Epithelial cell of prostate (primary cell): ENCODE measurements at regions not wholly inside any gene's neighbourhood (a gene's known extent, or its start where the extent isn't known, plus 50 kb on each side); places are given as distances from the start of the nearest gene placed in this dataset.
"Not testable (repeated sequence)": the region's sequence is repeated elsewhere in the genome, so short reads cannot be mapped to it uniquely, and the experiment has no call there.

ENCODE experiments used
- DNase-seq: peaks from one replicate; pipeline ENCODE4 v3.0.0-alpha.2; 2011; ENCODE audit warnings: low read depth, low spot score
- H3K27ac ChIP-seq: fragments of 450-650 bp; 2 replicates; pipeline ENCODE4 v1.5.1; 2017; ENCODE audit warnings: mild to moderate bottlenecking

- no peak for DNase-seq
Observed at GRCh38 chr5:111993242-111993641, 236.2 kb upstream of the NREP start.

DNA sequence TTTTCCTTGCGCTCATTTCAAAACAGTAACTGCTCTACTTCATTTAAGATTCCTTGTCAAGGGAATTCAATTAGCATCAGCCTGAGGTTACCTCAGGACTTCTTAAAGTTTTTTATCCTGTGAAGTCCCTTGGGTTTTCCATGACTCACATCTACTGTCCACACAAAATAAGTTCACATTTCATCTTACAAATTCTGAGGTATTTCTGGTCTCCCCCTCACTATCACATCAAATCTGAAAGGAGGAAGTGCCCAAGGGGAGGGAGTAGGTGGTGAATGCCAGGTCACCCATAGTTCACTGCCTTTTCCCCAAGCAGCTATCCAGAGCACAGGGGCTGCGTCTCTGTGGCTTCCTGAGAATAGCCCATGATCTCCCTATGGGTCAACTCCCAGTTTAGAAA, 227.1 kb upstream of the NREP start:
- peak overlapping the region; percentile 11 for H3K27ac ChIP-seq
- DNase-seq, result no peak

More at GRCh38 chr5:111993242-111993641, 236.2 kb upstream of the NREP start:
- H3K27ac ChIP-seq, result no peak overlapping the region

GRCh38 chr5:111983459-111983858, 226.5 kb upstream of the NREP start:
- DNase-seq, result no peak
- peak overlapping the region; percentile 11 for H3K27ac ChIP-seq

- H3K27ac ChIP-seq, result no peak overlapping the region
- DNase-seq, result no peak
Observed at GRCh38 chr5:111977436-111977829, 220.4 kb upstream of the NREP start.

- DNase-seq, result peak; percentile 16
- no peak overlapping the region for H3K27ac ChIP-seq
Observed at GRCh38 chr5:111976705-111977435, 219.9 kb upstream of the NREP start.

GRCh38 chr5:111975133-111975532, 218.1 kb upstream of the NREP start:
- DNase-seq, result no peak
- H3K27ac ChIP-seq, result no peak overlapping the region

DNA sequence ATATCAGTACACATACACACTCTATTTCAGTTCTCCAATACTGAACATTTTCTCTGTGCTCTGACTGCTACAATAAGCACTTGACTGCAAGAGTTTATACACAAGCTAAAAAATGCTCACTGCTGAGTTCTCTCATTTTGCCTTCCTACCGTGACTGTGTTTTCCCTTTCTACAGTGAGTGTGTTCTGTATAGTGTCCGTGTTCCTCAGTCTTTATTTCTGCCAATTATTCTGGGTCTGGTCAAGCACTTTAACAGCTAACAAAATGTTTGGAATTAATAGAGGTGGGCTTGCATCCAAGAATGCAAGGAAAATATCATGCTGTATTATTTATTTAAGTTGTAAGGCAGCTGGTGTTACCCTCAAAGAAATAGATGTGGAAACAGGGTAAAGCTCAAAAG, 217.0 kb upstream of the NREP start:
- DNase-seq, result no peak
- no peak overlapping the region for H3K27ac ChIP-seq

GRCh38 chr5:111972548-111972947, 215.6 kb upstream of the NREP start:
- H3K27ac ChIP-seq, result no peak overlapping the region
- DNase-seq, result no peak

DNA sequence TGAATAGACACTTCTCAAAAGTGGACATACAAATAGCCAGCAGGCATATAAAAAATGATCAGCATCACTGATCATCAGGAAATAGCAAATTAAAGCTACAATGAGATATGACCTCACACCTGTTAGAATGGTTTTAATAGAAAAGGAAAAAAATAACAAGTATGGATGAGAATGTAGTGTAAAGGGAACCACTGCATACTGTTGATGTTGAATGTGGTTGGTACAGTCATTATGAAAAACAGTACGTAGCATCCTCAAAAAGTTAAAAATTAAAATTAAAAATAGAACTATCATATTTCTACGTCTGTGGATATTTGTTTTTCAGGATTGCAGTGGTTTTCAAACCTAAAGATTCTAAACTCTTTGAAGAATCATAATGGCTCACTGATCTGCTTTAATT, 215.1 kb upstream of the NREP start:
- DNase-seq, result no peak
- no peak overlapping the region for H3K27ac ChIP-seq

DNA sequence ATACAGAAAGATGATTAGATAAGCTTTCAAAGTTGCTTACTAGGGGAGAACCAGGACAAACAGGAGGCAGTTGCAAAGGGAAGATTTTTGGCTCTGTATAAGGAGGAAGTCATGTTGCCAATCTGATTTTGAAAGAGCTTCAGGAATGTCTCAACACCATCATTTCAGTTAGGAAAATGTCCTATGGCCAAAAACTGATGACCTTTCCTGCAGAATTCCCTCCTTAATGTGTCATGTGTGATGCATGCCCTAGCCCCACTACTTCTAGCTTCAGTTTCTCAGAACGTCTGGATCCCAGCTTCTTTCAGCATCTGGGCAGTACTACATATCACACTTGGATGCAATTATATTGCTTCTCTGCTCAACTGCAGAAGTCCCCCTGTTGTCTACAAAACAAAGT, 211.5 kb upstream of the NREP start:
- DNase-seq, result no peak
- H3K27ac ChIP-seq, result no peak overlapping the region

DNA sequence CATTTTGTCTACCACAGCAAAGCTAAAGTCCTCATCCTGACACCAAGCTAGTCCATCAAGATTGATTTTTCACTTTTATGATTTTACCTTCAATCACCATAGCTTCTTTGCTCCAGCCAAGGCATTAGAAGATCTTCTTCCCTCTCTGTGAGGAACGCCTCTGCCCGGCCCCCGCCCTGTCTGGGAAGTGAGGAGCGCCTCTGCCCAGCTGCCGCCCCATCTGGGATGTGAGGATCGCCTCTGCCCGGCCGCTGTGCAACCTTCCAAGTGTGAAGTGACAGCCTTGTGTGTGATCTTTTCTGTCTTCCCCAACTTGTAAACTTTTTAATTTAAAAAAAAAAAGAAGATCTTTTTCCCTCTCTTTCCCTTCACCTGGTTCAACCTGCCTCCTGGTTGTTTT, 210.5 kb upstream of the NREP start:
- no peak overlapping the region for H3K27ac ChIP-seq
- DNase-seq, result no peak

DNA sequence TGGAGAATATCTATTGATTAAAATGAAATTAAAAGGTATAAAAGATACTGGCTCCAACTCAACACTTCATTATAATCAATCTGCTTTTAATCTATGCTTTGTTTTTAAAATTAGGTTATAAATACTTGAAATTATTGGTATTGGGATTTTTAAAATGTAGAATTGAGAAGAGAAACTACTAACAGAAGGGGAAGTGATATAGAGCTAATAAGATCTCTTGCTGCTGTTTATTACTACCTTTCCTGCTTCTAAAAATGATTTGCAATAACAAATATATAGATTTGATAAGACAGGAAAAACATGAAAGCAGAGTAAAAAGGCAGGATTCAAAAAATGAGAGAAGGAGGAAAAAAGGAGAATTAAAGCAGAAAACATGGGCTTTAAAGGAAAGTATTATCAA, 209.3 kb upstream of the NREP start:
- no peak for DNase-seq
- H3K27ac ChIP-seq, result no peak overlapping the region

- H3K27ac ChIP-seq, result no peak overlapping the region
- DNase-seq, result no peak
Observed at GRCh38 chr5:111963555-111963954, 206.6 kb upstream of the NREP start.

GRCh38 chr5:111962906-111963305, 205.9 kb upstream of the NREP start:
- DNase-seq, result no peak
- H3K27ac ChIP-seq, result no peak overlapping the region

DNA sequence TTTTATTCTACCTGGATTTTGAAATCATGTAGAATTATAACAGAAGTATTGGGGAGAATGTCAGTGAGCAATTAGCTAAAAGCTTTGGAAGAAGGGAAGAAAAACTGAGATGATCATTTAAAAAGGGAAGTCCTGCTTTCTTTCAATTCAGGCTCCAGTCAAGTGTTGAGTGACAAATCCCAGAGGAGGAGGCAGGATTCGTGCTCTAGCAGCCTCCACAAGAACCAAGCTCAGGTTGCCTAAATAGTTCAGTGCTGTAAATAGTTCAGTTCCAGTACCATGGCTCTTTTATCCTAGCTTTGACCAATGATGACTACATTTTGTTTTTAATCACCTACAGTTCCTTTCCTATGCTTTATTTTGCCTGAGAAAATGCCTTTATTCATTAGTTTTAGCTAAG, 204.9 kb upstream of the NREP start:
- H3K27ac ChIP-seq, result no peak overlapping the region
- no peak for DNase-seq

GRCh38 chr5:111960476-111961215, 203.7 kb upstream of the NREP start:
- no peak for DNase-seq
- H3K27ac ChIP-seq, result peak overlapping the region; percentile 2

DNA sequence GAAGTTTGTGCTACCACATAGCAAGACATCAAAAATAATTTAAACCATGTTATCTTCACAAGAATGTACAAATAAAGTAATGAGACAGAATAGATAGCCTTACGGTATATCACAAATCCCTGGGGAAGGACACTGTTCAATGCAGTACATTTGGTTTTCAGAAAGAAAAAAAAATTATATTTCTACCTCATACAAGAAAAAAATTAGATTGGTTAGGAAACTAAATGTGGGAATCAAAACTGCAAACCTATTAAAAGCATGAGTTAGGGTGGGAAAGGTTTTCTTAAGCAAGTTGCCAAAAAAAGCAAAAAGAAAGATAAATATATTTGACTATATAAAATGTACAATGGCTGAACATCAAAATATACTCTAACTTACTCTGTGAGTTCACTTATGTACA, 201.9 kb upstream of the NREP start:
- H3K27ac ChIP-seq, result no peak overlapping the region
- DNase-seq, result no peak

- not testable (repeated sequence) for H3K27ac ChIP-seq, DNase-seq
Observed at GRCh38 chr5:111956765-111957164, 199.8 kb upstream of the NREP start.

DNA sequence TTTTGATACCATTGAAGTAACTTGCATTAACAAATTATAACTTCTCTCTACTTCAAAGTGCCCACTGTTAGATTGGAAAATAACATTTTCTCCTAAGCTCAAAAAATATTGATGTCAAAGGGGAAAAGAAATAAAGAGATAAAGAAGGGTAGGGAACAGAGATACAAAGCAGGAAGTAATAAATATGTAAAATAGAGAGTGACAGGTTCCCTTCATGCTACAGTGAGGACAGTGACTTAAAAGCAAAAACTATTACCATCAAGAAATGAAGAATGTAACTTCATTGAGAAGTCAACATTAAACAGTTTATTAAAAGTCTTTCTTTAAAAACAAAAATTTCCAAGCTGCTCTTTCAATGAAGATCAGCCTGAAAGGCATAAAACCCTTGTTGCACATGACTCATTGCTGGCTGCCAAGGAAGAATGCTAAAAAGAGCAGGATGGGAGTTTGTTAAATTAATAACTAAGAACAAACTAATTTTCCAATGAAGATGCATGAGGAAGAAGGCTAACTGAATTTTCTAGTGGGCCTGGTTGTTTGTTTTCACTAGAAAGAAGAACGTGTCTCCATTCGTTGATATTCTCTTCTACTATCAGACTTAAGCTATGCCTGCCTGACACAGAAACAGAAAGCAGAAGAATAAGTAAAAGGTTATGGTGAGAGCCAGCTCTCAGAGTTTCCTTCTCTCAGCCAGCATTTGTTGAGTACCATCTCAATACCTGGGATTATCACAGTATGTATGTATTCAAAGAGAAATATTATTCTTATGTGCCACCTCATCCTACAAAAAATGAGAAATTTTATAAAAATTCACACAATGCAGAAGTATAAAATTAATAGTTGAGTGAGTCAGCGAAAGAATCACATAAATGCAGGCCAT, 197.8 kb upstream of the NREP start:
- H3K27ac ChIP-seq, result no peak overlapping the region
- no peak for DNase-seq

DNA sequence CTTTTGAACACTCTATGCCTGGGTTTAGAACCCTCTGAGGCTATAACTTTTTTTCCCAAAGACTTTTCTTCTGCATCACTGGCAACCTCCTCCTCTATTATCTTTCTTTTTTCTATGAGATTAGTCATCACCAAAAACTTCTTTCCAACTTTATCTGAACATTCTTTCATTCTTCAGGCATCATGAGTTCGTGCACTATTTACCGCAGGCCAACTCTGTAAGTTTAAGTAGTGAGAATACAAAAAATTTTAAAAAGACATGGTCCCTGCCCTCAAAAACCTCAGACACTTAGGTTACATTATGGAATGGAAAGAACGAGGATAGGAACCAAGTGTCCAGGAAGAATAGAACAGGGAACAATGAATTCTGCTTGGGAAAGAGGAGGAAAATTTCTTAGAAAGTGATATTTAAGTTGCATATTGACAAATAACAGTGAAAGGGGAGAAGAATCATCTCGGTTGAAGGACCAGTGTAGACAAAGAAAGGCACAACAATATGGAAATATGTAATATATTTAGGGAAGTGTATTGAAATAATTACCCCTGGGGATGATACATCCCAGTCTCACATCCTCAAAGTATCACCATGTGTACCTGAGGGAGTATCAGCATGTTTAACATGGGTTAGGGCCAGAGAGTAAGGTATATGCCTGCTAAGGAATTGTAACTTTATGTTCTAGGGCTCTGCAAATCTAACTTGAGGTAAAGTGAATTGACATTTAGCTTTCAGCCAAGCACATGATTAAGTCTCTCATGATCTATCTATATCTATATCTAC, 196.5 kb upstream of the NREP start:
- no peak for DNase-seq
- no peak overlapping the region for H3K27ac ChIP-seq
